HL-60 (cell line): ENCODE measurements at regions not wholly inside any gene's neighbourhood (a gene's known extent, or its start where the extent isn't known, plus 50 kb on each side); places are given as distances from the start of the nearest gene placed in this dataset.

Source experiments
- DNase-seq, 2 experiments: peaks; one replicate each; pipeline ENCODE4 v3.0.0-alpha.2; 2010 to 2020; ENCODE audit warnings: low read depth in 1 of 2, low spot score in 1 of 2
- H3K27ac ChIP-seq: fragments of 250-450 bp; sonication (Bioruptor Pico); replicated peaks from 2 replicates; pipeline ENCODE4 v1.5.1; 2020; ENCODE audit warnings: mild to moderate bottlenecking, moderate library complexity
- H3K27me3 ChIP-seq: fragments of 250-450 bp; sonication (Bioruptor Pico); 2 replicates; pipeline ENCODE4 v1.5.1; 2021; ENCODE audit warnings: mild to moderate bottlenecking, moderate library complexity; ENCODE audit not compliant: insufficient read depth, poor library complexity, severe bottlenecking
- H3K4me3 ChIP-seq: replicated peaks from 2 replicates; pipeline ENCODE4 v1.5.1; 2011; ENCODE audit warnings: mild to moderate bottlenecking, control low read depth, low read length; ENCODE audit not compliant: insufficient read depth
- CTCF ChIP-seq: IDR thresholded peaks from one replicate; pipeline ENCODE4 v1.5.1; 2011; ENCODE audit warnings: low read length, control low read depth, inconsistent platforms; ENCODE audit not compliant: insufficient read depth
- GABPA ChIP-seq: IDR thresholded peaks from 2 replicates; pipeline ENCODE4 v1.6.1; 2012; ENCODE audit warnings: low read depth
- POLR2AphosphoS5 ChIP-seq: IDR thresholded peaks from 2 replicates; pipeline ENCODE4 v1.6.1; 2012; ENCODE audit warnings: low read depth
- REST ChIP-seq: IDR thresholded peaks from 2 replicates; pipeline ENCODE4 v1.6.1; 2012; ENCODE audit warnings: low read depth; ENCODE audit not compliant: insufficient replicate concordance
- SPI1 ChIP-seq: IDR thresholded peaks from 2 replicates; pipeline ENCODE4 v1.6.1; 2012; ENCODE audit warnings: low read depth, mild to moderate bottlenecking, borderline replicate concordance

GRCh38 chr7:15105711-15106110, 203.2 kb upstream of the DGKB start:
- TF ChIP-seq GABPA (no peak), CTCF (no peak), SPI1 (no peak), POLR2AphosphoS5 (no peak), REST (no peak)
- H3K27me3 ChIP-seq: no peaks in the 10 kb centered on the region
- H3K4me3 ChIP-seq: no peak overlapping the region
- no peak overlapping the region for H3K27ac ChIP-seq
- DNase-seq: no peak

- no peak for DNase-seq
- H3K27ac ChIP-seq: no peak overlapping the region
- TF ChIP-seq CTCF (no peak), SPI1 (no peak), REST (no peak), GABPA (no peak), POLR2AphosphoS5 (no peak)
- no peaks in the 10 kb centered on the region for H3K27me3 ChIP-seq
- H3K4me3 ChIP-seq: no peak overlapping the region
Measured at GRCh38 chr7:15104411-15105092, 202.0 kb upstream of the DGKB start.

- H3K4me3 ChIP-seq: no peak overlapping the region
- no peak overlapping the region for H3K27ac ChIP-seq
- TF ChIP-seq POLR2AphosphoS5 (no peak), GABPA (no peak), SPI1 (no peak), REST (no peak), CTCF (no peak)
- no peaks in the 10 kb centered on the region for H3K27me3 ChIP-seq
- DNase-seq: no peak
Measured at GRCh38 chr7:15099074-15099473, 196.5 kb upstream of the DGKB start.
